RCC 7860 (cell line): ENCODE measurements at regions not wholly inside any gene's neighbourhood (a gene's known extent, or its start where the extent isn't known, plus 50 kb on each side); places are given as distances from the start of the nearest gene placed in this dataset.

Experiments
- DNase-seq: peaks from one replicate; pipeline ENCODE4 v3.0.0-alpha.2; 2015; ENCODE audit warnings: low spot score
- FAIRE-seq: peaks from 2 replicates; lab custom pipeline; 2012; peaks lifted over from hg19 to GRCh38; lab: Jason Lieb, UNC

DNA sequence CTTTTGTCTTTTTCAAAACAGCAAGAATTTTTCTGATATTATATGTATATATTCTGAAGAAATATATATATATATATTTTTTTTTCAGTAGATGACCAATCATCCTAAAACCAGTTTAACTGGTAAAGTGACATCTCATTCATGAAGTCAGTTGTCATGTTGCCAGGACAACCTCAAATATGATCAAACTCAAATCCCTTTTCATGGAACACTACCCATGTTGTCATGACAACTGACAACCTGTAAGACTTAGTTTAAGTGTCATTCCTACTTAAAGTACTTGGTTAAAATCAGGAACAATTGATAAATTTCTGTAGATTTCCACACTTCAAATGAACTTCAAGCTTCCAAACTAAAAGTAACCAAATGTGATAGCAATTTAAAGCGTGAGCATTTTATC is 101.8 kb upstream of the ERBB4 start:
- no peak for FAIRE-seq

GRCh38 chr2:212638694-212639093 is 100.1 kb upstream of the ERBB4 start:
- DNase-seq (no peak), FAIRE-seq (no peak)

More for the DNA sequence above, 101.8 kb upstream of the ERBB4 start:
- DNase-seq, result no peak

DNA sequence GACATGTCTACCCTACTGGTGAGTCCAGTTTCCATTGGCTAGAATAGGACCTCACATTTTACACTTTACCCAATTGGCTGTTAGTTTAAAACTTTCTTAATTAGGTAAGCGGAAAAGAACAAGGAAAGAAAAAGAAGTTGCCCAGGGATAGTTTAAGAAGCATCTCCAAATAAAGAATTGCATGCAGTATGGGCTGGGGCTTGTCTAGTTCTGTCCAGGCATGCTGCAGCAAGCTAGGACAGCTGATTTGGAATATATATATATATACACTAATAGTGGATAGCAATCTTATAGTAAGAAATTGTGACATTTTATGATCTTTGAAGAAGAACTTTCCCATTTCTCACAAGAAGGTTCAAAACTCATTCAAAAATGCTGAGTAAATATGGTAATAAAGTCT is 90.0 kb upstream of the ERBB4 start:
- FAIRE-seq (no peak), DNase-seq (no peak)

- no peak for DNase-seq
- no peak for FAIRE-seq
These were observed 87.8 kb upstream of the ERBB4 start for GRCh38 chr2:212626371-212626918.

DNA sequence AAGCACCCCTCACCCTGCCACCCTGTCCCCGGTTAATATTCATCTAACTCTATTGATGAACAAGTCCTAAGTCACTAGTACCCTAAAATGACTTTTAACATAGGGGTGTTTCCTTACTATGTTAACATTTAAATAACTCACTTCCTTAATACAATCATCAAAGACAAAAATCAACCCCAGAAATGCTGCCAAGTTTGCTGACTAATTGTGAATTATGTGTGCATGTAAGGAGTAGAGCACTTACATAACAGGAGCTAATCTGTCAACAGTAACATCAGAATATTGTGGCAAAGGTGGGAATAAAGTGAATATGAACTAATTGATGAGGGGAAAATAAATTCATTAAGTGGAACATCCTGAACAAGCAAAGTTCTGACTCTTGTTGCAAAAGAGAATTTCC is 81.4 kb upstream of the ERBB4 start:
- DNase-seq, result no peak
- FAIRE-seq, result no peak

DNA sequence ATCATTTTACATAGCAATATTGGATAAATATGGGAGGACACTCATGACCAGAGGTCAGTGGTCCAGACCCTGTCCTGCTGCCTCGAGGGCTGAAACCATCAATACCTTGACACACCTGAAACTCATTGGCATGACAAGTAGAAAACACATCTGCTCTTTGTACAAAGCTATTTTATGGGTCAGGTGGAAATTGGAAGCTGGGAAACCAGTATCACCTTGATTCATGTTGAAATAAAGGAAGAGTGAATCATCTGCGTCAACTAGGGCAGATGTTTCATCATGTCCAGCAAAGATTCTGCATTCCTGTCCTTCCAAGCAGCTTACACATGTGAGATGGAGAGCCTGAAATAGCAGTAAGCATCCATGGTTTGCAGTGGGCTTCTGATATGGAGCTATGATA is 80.0 kb upstream of the ERBB4 start:
- no peak for FAIRE-seq
- DNase-seq, result no peak

DNA sequence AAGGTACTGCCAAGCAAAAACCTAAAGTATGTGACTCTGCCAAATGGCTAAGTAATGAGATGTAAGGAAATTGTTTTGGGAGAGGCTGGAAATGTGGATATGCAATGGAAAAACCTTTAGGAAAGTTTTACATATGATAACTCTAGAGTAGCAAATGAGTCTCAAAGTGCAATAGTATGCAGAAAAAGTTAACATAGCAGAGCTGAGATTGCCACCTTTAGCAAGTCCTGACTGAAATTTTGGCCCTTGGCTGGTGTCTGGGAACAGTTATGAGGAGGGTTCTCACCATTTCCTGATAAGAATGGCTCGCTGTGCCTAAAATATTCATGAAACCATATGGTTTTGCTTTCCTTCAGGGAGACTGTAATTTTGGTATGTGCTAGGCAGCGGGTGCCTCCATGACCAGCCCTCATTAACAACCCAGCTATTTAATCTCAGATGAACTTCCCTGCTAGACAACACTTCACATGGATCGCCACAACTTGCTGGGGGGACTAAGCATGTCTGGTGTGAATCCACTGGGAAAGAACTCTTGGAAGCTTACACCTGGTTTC is 72.3 kb upstream of the ERBB4 start:
- no peak for FAIRE-seq
- no peak for DNase-seq

GRCh38 chr2:212609479-212609878 is 70.9 kb upstream of the ERBB4 start:
- no peak for DNase-seq
- FAIRE-seq, result no peak

DNA sequence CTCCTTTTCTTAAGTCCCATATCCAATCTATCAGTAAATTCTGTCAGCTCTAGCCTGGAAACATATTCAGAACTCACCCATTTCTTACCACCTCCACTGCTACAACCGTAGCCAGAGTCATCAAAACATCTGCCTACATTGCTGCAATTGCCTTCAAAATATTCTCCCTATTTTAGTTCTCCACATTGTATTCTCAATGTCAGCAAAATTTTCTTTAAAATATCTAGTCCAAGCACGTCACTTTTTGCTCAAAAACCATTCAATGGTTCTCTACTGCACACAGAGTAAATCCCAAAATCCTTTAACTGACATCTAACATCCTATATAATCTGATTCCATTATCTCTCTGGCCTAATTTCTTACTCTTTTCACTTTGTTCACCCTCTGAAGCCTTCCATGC is 68.5 kb upstream of the ERBB4 start:
- no peak for DNase-seq
- no peak for FAIRE-seq

- no peak for DNase-seq
- no peak for FAIRE-seq
These were observed 67.6 kb upstream of the ERBB4 start for GRCh38 chr2:212606232-212606631.

DNA sequence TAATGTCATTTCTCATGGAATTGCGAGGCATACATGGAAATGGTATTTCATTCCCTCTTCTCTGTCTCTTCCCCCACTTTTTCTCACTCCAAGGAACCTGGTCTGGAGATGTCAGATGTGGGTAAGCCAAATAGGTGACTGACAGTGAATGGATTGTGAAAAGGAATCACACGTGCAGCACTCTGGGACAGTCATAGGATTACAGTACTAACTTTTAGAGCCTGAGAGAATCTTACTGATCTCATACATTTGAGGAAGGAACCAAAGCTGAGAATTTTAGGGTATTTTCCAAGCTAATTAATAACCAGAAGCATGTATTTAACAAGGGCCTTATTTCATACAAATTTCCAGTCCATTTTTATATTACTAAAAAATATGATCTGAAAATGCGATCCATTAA is 58.1 kb upstream of the ERBB4 start:
- FAIRE-seq (no peak), DNase-seq (no peak)

DNA sequence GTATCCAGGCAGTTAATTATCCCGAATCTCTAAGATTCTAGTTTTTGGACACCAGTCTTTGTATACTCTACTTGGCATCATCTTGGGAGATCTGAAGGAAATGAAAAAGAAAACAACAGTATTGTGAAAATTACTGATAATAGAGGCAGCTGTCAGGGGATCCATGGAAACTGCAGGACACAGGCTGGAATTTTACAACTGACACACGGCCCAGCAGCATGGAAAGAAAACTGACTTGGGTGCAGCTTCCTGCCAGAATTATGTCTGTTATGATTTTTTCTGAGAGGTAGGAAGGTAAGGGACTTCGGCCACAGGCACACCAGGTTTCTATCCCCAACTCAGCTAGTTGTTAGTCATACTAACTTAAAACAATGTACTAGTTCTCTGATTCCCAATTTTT is 57.7 kb upstream of the ERBB4 start:
- DNase-seq, result no peak
- FAIRE-seq, result no peak

- FAIRE-seq, result no peak
- peak; percentile 8 for DNase-seq
These were observed 56.5 kb upstream of the ERBB4 start for GRCh38 chr2:212595036-212595654.

DNA sequence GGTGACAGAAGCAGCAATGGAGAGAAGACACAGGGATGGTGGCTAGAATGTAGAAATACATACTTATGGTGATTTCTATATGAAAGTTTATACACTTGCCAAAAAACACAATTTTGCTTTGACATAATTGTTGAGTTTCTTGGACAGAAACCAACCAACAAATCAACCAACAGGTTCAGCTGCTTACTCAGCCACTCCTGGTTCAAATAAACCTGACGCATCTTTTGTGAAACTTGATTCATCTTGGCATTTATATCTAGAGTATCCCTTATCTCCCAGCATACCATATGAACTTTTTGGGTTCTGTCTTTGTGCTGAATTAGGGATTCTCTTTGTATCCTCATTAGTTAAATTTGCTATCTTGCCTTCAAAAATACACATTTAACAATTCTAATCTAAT is 54.1 kb upstream of the ERBB4 start:
- DNase-seq, result no peak
- FAIRE-seq, result no peak
